HCT116 (cell line): ENCODE measurements at regions not wholly inside any gene's neighbourhood (a gene's known extent, or its start where the extent isn't known, plus 50 kb on each side); places are given as distances from the start of the nearest gene placed in this dataset.

ENCODE experiments used
- CEBPB ChIP-seq: IDR thresholded peaks from 2 replicates; pipeline ENCODE4 v1.6.1; 2012; ENCODE audit warnings: low read depth
- CTCF ChIP-seq, 3 experiments: fragments of 200-600 bp in 1 of 3; sonication (generic) in 1 of 3; IDR thresholded peaks in 2 of 3; conservative IDR thresholded peaks in 1 of 3; 2 replicates each; pipeline ENCODE4 v1.5.1; 2012 to 2017; ENCODE audit warnings: low read depth in 2 of 3, low read length in 2 of 3, antibody characterized with exemption in 1 of 3, borderline replicate concordance in 1 of 3, control low read depth in 1 of 3, mild to moderate bottlenecking in 1 of 3, mixed read lengths in 1 of 3, mixed run types in 1 of 3, moderate library complexity in 1 of 3; ENCODE audit not compliant: insufficient read depth in 1 of 3
- EGR1 ChIP-seq: IDR thresholded peaks from 2 replicates; pipeline ENCODE4 v1.6.1; 2012; ENCODE audit warnings: low read depth
- EZH2 ChIP-seq: fragments of 200-600 bp; sonication (generic); IDR thresholded peaks from 2 replicates; pipeline ENCODE4 v1.6.1; 2017; ENCODE audit warnings: antibody characterized with exemption, mixed run types
- JUND ChIP-seq: IDR thresholded peaks from 2 replicates; pipeline ENCODE4 v1.6.1; 2012
- MAX ChIP-seq: IDR thresholded peaks from 2 replicates; pipeline ENCODE4 v1.6.1; 2012
- POLR2A ChIP-seq: IDR thresholded peaks from 2 replicates; pipeline ENCODE4 v1.7.0; 2011; ENCODE audit warnings: borderline replicate concordance; ENCODE audit not compliant: insufficient read depth, insufficient read length; ENCODE audit errors: extremely low read depth
- POLR2AphosphoS5 ChIP-seq: IDR thresholded peaks from 2 replicates; pipeline ENCODE4 v1.6.1; 2011; ENCODE audit warnings: mild to moderate bottlenecking, low read depth, low read length, moderate library complexity
- RAD21 ChIP-seq: IDR thresholded peaks from 2 replicates; pipeline ENCODE4 v1.6.1; 2012; ENCODE audit warnings: low read depth, mild to moderate bottlenecking
- REST ChIP-seq: IDR thresholded peaks from 2 replicates; pipeline ENCODE4 v1.6.1; 2012; ENCODE audit warnings: low read depth
- SIN3A ChIP-seq: IDR thresholded peaks from 2 replicates; pipeline ENCODE4 v1.6.1; 2012; ENCODE audit warnings: low read depth
- SRF ChIP-seq: IDR thresholded peaks from 2 replicates; pipeline ENCODE4 v1.6.1; 2012; ENCODE audit warnings: low read depth
- TCF7L2 ChIP-seq: IDR thresholded peaks from 2 replicates; pipeline ENCODE4 v1.7.0; 2011; ENCODE audit warnings: borderline replicate concordance, inconsistent platforms; ENCODE audit not compliant: insufficient read depth, insufficient read length; ENCODE audit errors: extremely low read depth
- ZFX ChIP-seq: fragments of 450-650 bp; IDR thresholded peaks from 2 replicates; pipeline ENCODE4 v1.6.1; 2017

GRCh38 chr17:71872843-71873485 is 247.9 kb upstream of the SOX9 start:
- TF ChIP-seq CTCF (IDR thresholded peaks at IDR 0.05 in 2 of 3, conservative IDR thresholded peaks at IDR 0.05 in 1 of 3; ENCODE audit: borderline replicate concordance in 1 of 3, insufficient read depth in 1 of 3, low read depth in 2 of 3, low read length in 2 of 3), result no peak
- TF ChIP-seq EZH2, result no peak
- no peak for TF ChIP-seq POLR2A
- TF ChIP-seq MAX, result no peak
- no peak for TF ChIP-seq RAD21
- no peak for TF ChIP-seq TCF7L2
- no peak for TF ChIP-seq ZFX
- no peak for TF ChIP-seq CEBPB
- TF ChIP-seq POLR2AphosphoS5, result no peak
- TF ChIP-seq REST, result no peak
- no peak for TF ChIP-seq EGR1
- TF ChIP-seq SIN3A, result no peak
- TF ChIP-seq JUND, result no peak
- TF ChIP-seq SRF, result no peak
